SH-SY5Y (cell line): ENCODE measurements at regions not wholly inside any gene's neighbourhood (a gene's known extent, or its start where the extent isn't known, plus 50 kb on each side); places are given as distances from the start of the nearest gene placed in this dataset.

Experiments used
- GATA2 ChIP-seq: IDR thresholded peaks from 2 replicates; pipeline ENCODE4 v1.6.1; 2011; ENCODE audit warnings: mild to moderate bottlenecking, low read depth, low read length
- GATA3 ChIP-seq: IDR thresholded peaks from 2 replicates; pipeline ENCODE4 v1.6.1; 2011; ENCODE audit warnings: low read depth, mild to moderate bottlenecking, low read length, moderate library complexity

DNA sequence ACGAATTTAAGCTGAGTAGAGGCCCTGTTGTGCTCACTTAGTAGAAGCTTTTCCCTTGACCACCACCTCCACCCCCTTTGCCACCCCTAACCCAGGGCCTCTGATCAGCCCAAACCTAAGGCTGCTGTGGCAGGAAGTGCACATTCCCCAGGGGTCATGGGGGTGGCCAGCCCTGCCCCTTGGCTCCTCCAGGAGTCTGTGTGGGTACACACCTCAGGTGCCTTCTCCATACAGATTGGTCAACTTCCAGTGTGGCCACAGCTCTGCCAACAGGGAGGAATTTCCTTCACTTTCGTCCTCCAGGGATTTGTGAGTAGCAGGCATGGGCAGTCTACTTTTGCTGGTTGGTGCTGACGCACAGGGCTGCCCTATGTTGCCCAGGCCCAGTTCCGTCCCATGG, 249.9 kb upstream of the ZNF32 start:
- TF ChIP-seq GATA3 (no peak), GATA2 (no peak)
